H9 (cell line): ENCODE measurements at regions not wholly inside any gene's neighbourhood (a gene's known extent, or its start where the extent isn't known, plus 50 kb on each side); places are given as distances from the start of the nearest gene placed in this dataset.

Experiments used
- DNase-seq: peaks from one replicate; pipeline ENCODE4 v3.0.0-alpha.2; 2017
- H2AFZ ChIP-seq: one replicate; pipeline ENCODE4 v1.6.1; 2013; ENCODE audit warnings: mild to moderate bottlenecking, low read length, control low read depth, moderate library complexity
- H2AK5ac ChIP-seq: 2 replicates; pipeline ENCODE4 v1.6.1; 2013; ENCODE audit warnings: low read length, control low read depth, mixed read lengths; ENCODE audit not compliant: insufficient read length
- H2BK120ac ChIP-seq: one replicate; pipeline ENCODE4 v1.6.1; 2013; ENCODE audit warnings: low read depth, mild to moderate bottlenecking, low read length, control low read depth, inconsistent platforms; ENCODE audit not compliant: poor library complexity, severe bottlenecking
- H2BK12ac ChIP-seq: 2 replicates; pipeline ENCODE4 v1.6.1; 2013; ENCODE audit warnings: low read length, control low read depth, mixed read lengths, low read depth; ENCODE audit not compliant: insufficient read length
- H2BK15ac ChIP-seq: 2 replicates; pipeline ENCODE4 v1.6.1; 2013; ENCODE audit warnings: low read depth, low read length, control low read depth
- H2BK20ac ChIP-seq: one replicate; pipeline ENCODE4 v1.6.1; 2013; ENCODE audit warnings: low read depth, mild to moderate bottlenecking, low read length, control low read depth, inconsistent platforms; ENCODE audit not compliant: poor library complexity, severe bottlenecking
- H2BK5ac ChIP-seq: 2 replicates; pipeline ENCODE4 v1.6.1; 2013; ENCODE audit warnings: low read length, control low read depth, mixed read lengths; ENCODE audit not compliant: insufficient read length
- H3K14ac ChIP-seq: 2 replicates; pipeline ENCODE4 v1.6.1; 2013; ENCODE audit warnings: low read length, control low read depth; ENCODE audit not compliant: insufficient read depth
- H3K18ac ChIP-seq: 2 replicates; pipeline ENCODE4 v1.6.1; 2013; ENCODE audit warnings: low read depth, mild to moderate bottlenecking, mixed read lengths, low read length, control low read depth; ENCODE audit not compliant: insufficient read length
- H3K23ac ChIP-seq: 2 replicates; pipeline ENCODE4 v1.6.1; 2013; ENCODE audit warnings: low read length, control low read depth, mixed read lengths, low read depth; ENCODE audit not compliant: insufficient read length
- H3K23me2 ChIP-seq: 2 replicates; pipeline ENCODE4 v1.6.1; 2013; ENCODE audit warnings: low read depth, mild to moderate bottlenecking, mixed read lengths, low read length, control low read depth; ENCODE audit not compliant: insufficient read length, poor library complexity, severe bottlenecking
- H3K27ac ChIP-seq: 2 replicates; pipeline ENCODE4 v1.5.1; 2013; ENCODE audit warnings: low read length, control low read depth, mixed read lengths, low read depth; ENCODE audit not compliant: insufficient read length
- H3K27me3 ChIP-seq: 2 replicates; pipeline ENCODE4 v1.6.1; 2013; ENCODE audit warnings: low read length, control low read depth, inconsistent platforms; ENCODE audit not compliant: insufficient read depth
- H3K4ac ChIP-seq: 2 replicates; pipeline ENCODE4 v1.6.1; 2013; ENCODE audit warnings: low read depth, mild to moderate bottlenecking, control low read depth, inconsistent platforms, low read length, moderate library complexity
- H3K4me1 ChIP-seq: 2 replicates; pipeline ENCODE4 v1.6.1; 2013; ENCODE audit warnings: low read length, control low read depth, inconsistent platforms; ENCODE audit not compliant: insufficient read depth
- H3K4me2 ChIP-seq: 2 replicates; pipeline ENCODE4 v1.6.1; 2013; ENCODE audit warnings: low read length, control low read depth, mixed read lengths; ENCODE audit not compliant: insufficient read length, insufficient read depth
- H3K56ac ChIP-seq: 2 replicates; pipeline ENCODE4 v1.6.1; 2013; ENCODE audit warnings: low read depth, mild to moderate bottlenecking, mixed read lengths, low read length, control low read depth; ENCODE audit not compliant: insufficient read length
- H3K79me1 ChIP-seq: 2 replicates; pipeline ENCODE4 v1.6.1; 2013; ENCODE audit warnings: low read depth, mild to moderate bottlenecking, moderate library complexity, low read length, control low read depth, inconsistent platforms; ENCODE audit not compliant: insufficient read depth, poor library complexity, severe bottlenecking
- H3K79me2 ChIP-seq: 2 replicates; pipeline ENCODE4 v1.6.1; 2013; ENCODE audit warnings: low read length, control low read depth, inconsistent platforms; ENCODE audit not compliant: insufficient read depth
- H3K9ac ChIP-seq: 2 replicates; pipeline ENCODE4 v1.6.1; 2013; ENCODE audit warnings: low read length, control low read depth, mixed read lengths; ENCODE audit not compliant: insufficient read length; ENCODE audit errors: extremely low read depth
- H3K9me3 ChIP-seq: one replicate; pipeline ENCODE4 v1.6.1; 2013; ENCODE audit warnings: low read depth, low read length, inconsistent platforms; ENCODE audit not compliant: control insufficient read depth
- H3T11ph ChIP-seq: one replicate; pipeline ENCODE4 v1.6.1; 2013; ENCODE audit warnings: mild to moderate bottlenecking, low read length, control low read depth, inconsistent platforms
- H4K20me1 ChIP-seq: one replicate; pipeline ENCODE4 v1.6.1; 2013; ENCODE audit not compliant: control insufficient read depth, insufficient read length, insufficient read depth
- H4K5ac ChIP-seq: 2 replicates; pipeline ENCODE4 v1.6.1; 2013; ENCODE audit warnings: low read depth, mild to moderate bottlenecking, mixed read lengths, low read length, control low read depth; ENCODE audit not compliant: insufficient read length
- H4K8ac ChIP-seq: replicated peaks from 2 replicates; pipeline ENCODE4 v1.6.1; 2013; ENCODE audit warnings: low read length, control low read depth, mixed read lengths, low read depth; ENCODE audit not compliant: insufficient read length
- H4K91ac ChIP-seq: 2 replicates; pipeline ENCODE4 v1.6.1; 2013; ENCODE audit warnings: low read depth, mild to moderate bottlenecking, moderate library complexity, mixed read lengths, low read length, control low read depth; ENCODE audit not compliant: insufficient read length
- H3K27ac Mint-ChIP-seq, 3 experiments: 2 replicates in 2 of 3; 3 replicates in 1 of 3; pipeline ENCODE4 v1.8.0; 2020 to 2021; ENCODE audit warnings: mixed read lengths in 3 of 3, mild to moderate bottlenecking in 1 of 3, moderate library complexity in 1 of 3
- H3K27me3 Mint-ChIP-seq: 2 replicates; pipeline ENCODE4 v1.8.0; 2021; ENCODE audit warnings: low read depth, mild to moderate bottlenecking, moderate library complexity, mixed read lengths
- H3K36me3 Mint-ChIP-seq, 3 experiments: 2 replicates in 2 of 3; 3 replicates in 1 of 3; pipeline ENCODE4 v1.8.0; 2020 to 2021; ENCODE audit warnings: low read depth in 3 of 3, mixed read lengths in 3 of 3; ENCODE audit not compliant: insufficient read depth in 1 of 3
- H3K4me1 Mint-ChIP-seq, 2 experiments: 2 replicates each; pipeline ENCODE4 v1.8.0; 2020; ENCODE audit warnings: mixed read lengths in 2 of 2
- H3K4me3 Mint-ChIP-seq, 2 experiments: 2 replicates in 1 of 2; 3 replicates in 1 of 2; pipeline ENCODE4 v1.8.0; 2020 to 2021; ENCODE audit warnings: mild to moderate bottlenecking in 2 of 2, mixed read lengths in 2 of 2, moderate library complexity in 1 of 2
- H3K9me3 Mint-ChIP-seq, 2 experiments: 2 replicates in 1 of 2; 3 replicates in 1 of 2; pipeline ENCODE4 v1.8.0; 2020; ENCODE audit warnings: mild to moderate bottlenecking in 2 of 2, mixed read lengths in 2 of 2, moderate library complexity in 1 of 2
- WGBS: extraction: QIAGEN DNeasy Blood & Tissue Kit; methylation state at CpG from one replicate; pipeline ENCODE4 v1.1.7; 2013; ENCODE audit warnings: missing lambda C conversion rate, low lambda C conversion rate, mixed read lengths; ENCODE audit not compliant: insufficient read length; ENCODE audit errors: extremely low coverage; 5-methylcytosine and 5-hydroxymethylcytosine counted together
- TF ChIP-seq, protein P1 (sequence below): fragments of 200-600 bp; sonication (generic); conservative IDR thresholded peaks from 3 replicates; pipeline ENCODE4 v1.8.0; 2021; ENCODE audit warnings: antibody characterized with exemption, mild to moderate bottlenecking

DNA sequence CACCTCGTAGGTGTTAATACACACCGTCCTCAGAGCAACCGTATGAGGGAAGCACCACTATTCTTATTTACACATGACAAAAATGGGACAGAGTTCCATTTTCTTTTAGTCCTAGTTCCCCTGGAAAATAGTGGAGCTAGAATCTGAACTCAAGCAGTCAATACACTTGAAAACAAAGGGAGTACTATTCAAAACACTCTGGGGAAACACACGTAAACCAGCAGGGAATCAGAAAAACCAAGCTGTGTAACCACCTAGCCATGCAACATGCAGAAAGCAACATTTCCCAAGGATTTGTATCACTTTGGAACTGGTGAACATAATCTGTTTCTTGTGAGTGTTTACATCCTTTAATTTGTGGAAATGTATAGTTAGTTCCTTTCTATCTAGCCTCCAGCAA is 208.2 kb downstream of the UBE2E3 start:
- H2BK12ac ChIP-seq: no peak overlapping the region
- H3K4ac ChIP-seq: no peak overlapping the region
- no peak overlapping the region for H3K9ac ChIP-seq
- H2AFZ ChIP-seq: no peak overlapping the region
- no peak overlapping the region for H3K27ac ChIP-seq
- H2AK5ac ChIP-seq: no peak overlapping the region
- no peak overlapping the region for H2BK5ac ChIP-seq
- H3T11ph ChIP-seq: no peak overlapping the region
- Mint-ChIP-seq H3K36me3 (no peaks in the 10 kb centered on the region), H3K4me1 (peaks cover 0 to 11% of the 10 kb centered on the region in 2 experiments; a peak in 2 of 4 replicates), H3K4me3 (no peak overlapping the region), H3K27ac (no peak overlapping the region), H3K27me3 (no peaks in the 10 kb centered on the region), H3K9me3 (no peaks in the 10 kb centered on the region)
- H4K5ac ChIP-seq: no peak overlapping the region
- H2BK20ac ChIP-seq: no peak overlapping the region
- H4K20me1 ChIP-seq: no peaks in the 10 kb centered on the region
- no peaks in the 10 kb centered on the region for H3K4me1 ChIP-seq
- H3K4me2 ChIP-seq: no peak overlapping the region
- no peaks in the 10 kb centered on the region for H3K23me2 ChIP-seq
- H2BK15ac ChIP-seq: no peak overlapping the region
- TF ChIP-seq, protein P1, sequence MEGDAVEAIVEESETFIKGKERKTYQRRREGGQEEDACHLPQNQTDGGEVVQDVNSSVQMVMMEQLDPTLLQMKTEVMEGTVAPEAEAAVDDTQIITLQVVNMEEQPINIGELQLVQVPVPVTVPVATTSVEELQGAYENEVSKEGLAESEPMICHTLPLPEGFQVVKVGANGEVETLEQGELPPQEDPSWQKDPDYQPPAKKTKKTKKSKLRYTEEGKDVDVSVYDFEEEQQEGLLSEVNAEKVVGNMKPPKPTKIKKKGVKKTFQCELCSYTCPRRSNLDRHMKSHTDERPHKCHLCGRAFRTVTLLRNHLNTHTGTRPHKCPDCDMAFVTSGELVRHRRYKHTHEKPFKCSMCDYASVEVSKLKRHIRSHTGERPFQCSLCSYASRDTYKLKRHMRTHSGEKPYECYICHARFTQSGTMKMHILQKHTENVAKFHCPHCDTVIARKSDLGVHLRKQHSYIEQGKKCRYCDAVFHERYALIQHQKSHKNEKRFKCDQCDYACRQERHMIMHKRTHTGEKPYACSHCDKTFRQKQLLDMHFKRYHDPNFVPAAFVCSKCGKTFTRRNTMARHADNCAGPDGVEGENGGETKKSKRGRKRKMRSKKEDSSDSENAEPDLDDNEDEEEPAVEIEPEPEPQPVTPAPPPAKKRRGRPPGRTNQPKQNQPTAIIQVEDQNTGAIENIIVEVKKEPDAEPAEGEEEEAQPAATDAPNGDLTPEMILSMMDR: no peak
- no peak overlapping the region for H3K56ac ChIP-seq
- DNase-seq: no peak
- H3K27me3 ChIP-seq: no peaks in the 10 kb centered on the region
- WGBS: no CpG with 5 or more reads among the region's 4 CpGs
- no peaks in the 10 kb centered on the region for H3K79me1 ChIP-seq
- no peaks in the 10 kb centered on the region for H3K9me3 ChIP-seq
- H4K8ac ChIP-seq: no peak overlapping the region
- no peak overlapping the region for H3K14ac ChIP-seq
- H3K18ac ChIP-seq: no peak overlapping the region
- no peak overlapping the region for H3K23ac ChIP-seq
- H3K79me2 ChIP-seq: no peaks in the 10 kb centered on the region
- H4K91ac ChIP-seq: no peak overlapping the region
- no peak overlapping the region for H2BK120ac ChIP-seq
